ENCODE measurements at regions not wholly inside any gene's neighbourhood (a gene's known extent, or its start where the extent isn't known, plus 50 kb on each side); places are given as distances from the start of the nearest gene placed in this dataset.

- TF ChIP-seq, protein P1, sequence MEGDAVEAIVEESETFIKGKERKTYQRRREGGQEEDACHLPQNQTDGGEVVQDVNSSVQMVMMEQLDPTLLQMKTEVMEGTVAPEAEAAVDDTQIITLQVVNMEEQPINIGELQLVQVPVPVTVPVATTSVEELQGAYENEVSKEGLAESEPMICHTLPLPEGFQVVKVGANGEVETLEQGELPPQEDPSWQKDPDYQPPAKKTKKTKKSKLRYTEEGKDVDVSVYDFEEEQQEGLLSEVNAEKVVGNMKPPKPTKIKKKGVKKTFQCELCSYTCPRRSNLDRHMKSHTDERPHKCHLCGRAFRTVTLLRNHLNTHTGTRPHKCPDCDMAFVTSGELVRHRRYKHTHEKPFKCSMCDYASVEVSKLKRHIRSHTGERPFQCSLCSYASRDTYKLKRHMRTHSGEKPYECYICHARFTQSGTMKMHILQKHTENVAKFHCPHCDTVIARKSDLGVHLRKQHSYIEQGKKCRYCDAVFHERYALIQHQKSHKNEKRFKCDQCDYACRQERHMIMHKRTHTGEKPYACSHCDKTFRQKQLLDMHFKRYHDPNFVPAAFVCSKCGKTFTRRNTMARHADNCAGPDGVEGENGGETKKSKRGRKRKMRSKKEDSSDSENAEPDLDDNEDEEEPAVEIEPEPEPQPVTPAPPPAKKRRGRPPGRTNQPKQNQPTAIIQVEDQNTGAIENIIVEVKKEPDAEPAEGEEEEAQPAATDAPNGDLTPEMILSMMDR (IDR thresholded peaks at IDR 0.05) = no peak
- TF ChIP-seq POLR2A (IDR thresholded peaks at IDR 0.05) = no peak
These were observed 79.2 kb downstream of the DHCR7 start for GRCh38 chr11:71368966-71369365.
